ENCODE measurements at regions not wholly inside any gene's neighbourhood (a gene's known extent, or its start where the extent isn't known, plus 50 kb on each side); places are given as distances from the start of the nearest gene placed in this dataset.

DNA sequence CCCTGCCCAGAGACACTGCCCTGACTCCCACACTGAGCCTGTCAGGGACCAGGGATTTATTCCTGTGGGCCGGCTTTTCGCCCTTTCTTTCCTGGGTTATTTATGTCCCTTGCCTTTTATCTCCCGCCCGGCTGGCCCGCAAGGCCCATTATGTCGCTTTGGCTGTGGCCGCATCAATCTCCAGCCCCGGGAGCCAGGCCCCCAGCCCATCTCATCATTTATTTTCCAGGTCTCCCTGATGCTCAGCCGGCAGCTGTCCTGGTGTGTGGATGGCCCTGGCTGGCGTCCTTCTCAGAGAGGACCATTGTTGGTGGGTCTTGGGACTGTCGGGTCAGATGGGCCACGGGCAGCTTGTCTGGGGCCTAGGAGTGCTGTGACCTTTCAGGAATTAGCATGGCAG is 82.3 kb downstream of the FAM241B start:
- Mint-ChIP-seq H3K4me3 (ENCODE audit: unreplicated experiment) (no peak overlapping the region), H3K36me3 (ENCODE audit: low read depth) (no peaks in the 10 kb centered on the region), H3K4me1 (ENCODE audit: low read depth) (peaks cover 35% of the 10 kb centered on the region), H3K9me3 (ENCODE audit: low read depth) (no peaks in the 10 kb centered on the region), H3K27me3 (ENCODE audit: low read depth) (no peaks in the 10 kb centered on the region), H3K27ac (ENCODE audit: unreplicated experiment) (no peak overlapping the region)
- no peak for TF ChIP-seq CTCF (IDR thresholded peaks at IDR 0.05)
- DNase-seq (ENCODE audit: low spot score) = no peak

DNA sequence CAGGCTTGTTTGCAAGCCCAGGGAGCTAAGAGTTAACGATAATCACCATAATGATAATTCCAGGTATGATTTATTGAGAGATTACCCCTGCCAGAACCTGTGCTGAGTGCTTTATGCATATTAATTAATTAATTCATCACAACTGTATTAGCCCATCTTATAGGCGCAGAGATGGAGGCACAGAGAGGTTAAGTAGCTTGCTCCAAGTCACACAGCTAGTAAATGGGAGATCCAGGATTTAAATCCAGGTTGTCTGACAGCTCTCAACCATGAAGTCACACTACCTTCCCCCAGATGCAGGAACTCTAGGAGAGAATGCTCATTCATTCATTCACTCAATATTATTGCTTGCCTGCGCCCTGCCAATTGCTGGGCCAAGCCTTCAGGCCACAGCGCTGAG is 84.5 kb downstream of the FAM241B start:
- Mint-ChIP-seq H3K36me3 (ENCODE audit: low read depth) (no peaks in the 10 kb centered on the region), H3K27me3 (ENCODE audit: low read depth) (no peaks in the 10 kb centered on the region), H3K9me3 (ENCODE audit: low read depth) (peaks cover 6% of the 10 kb centered on the region), H3K4me1 (ENCODE audit: low read depth) (peaks cover 31% of the 10 kb centered on the region), H3K4me3 (ENCODE audit: unreplicated experiment) (no peak overlapping the region), H3K27ac (ENCODE audit: unreplicated experiment) (peak overlapping the region; percentile 94)
- TF ChIP-seq CTCF (IDR thresholded peaks at IDR 0.05) = no peak
- DNase-seq (ENCODE audit: low spot score) = no peak

DNA sequence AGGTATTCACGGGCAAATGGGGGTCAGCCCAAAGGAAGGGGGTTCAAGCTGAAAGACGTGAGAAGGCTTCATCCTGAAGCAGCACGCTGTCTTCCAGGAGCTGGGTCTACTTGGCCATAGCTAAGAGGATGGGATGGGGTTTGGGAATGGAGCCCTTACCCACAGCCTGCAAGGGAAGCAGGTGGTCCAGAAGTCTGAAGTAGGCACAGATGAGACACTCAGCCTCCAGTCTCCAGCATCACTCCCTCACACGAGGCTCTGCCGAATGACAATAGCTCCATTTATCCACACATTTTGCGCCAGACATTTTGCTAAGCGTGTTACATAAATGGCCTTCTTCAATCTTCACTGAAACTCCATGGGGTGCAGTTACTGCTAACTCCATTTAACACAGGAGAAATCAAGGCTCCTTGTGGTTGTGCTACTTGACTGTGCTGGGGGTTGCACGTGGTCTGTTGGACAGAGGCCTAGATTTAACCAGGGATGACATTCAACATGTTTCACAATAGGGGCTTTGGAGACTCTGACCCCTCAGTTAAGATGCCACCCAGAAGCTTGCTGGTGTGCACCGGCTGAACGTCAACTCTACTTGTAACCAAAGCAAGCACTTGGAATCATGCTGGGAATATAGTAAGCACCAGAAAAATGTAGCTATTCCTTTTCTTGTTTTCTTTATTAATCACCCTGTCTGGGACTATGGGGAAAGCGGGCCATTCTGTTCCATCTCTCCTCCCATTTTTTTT is 85.3 kb downstream of the FAM241B start:
- no peaks in the 10 kb centered on the region for H3K27me3 Mint-ChIP-seq (ENCODE audit: low read depth)
- H3K36me3 Mint-ChIP-seq (ENCODE audit: low read depth) = peaks cover 4% of the 10 kb centered on the region
- H3K4me1 Mint-ChIP-seq (ENCODE audit: low read depth) = peaks cover 26% of the 10 kb centered on the region
- TF ChIP-seq CTCF (IDR thresholded peaks at IDR 0.05) = no peak
- H3K27ac Mint-ChIP-seq (ENCODE audit: unreplicated experiment) = peak overlapping the region; percentile 94
- no peak overlapping the region for H3K4me3 Mint-ChIP-seq (ENCODE audit: unreplicated experiment)
- H3K9me3 Mint-ChIP-seq (ENCODE audit: low read depth) = peaks cover 12% of the 10 kb centered on the region
- DNase-seq (ENCODE audit: low spot score) = no peak

DNA sequence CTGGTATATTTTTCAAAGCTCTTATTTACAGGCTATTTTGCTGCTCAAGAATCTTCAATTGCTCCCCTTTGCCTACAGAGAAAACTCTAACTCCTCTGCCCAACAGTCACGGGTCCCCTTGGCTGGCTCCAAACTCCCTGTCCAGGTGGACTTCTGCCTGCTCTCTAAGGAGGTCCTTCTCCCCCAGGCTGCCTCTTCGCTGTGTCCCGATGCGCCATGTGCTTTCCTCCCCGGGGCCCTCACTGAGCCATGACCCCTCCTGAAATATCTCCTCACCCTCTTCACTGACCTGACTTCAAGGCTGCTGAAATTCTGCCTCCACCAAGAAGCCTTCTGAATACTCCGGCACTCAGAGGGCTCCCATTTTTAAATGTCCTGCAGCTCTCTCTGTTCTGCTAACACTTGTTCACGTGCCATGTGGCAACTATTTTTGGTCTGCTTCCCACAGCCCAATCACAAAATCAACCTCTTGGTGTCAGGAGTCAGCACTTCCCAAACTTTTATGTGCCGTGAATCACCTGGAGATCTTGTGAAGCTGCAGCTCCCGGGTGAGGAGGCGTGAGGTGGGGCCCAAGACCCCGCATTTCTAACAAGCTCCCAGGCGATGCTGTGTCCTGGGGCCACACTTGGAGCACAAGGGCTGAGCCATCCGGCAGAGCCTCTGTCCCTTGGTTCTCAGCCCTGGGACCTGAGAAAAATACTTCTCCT is 85.7 kb upstream of the COL13A1 start:
- TF ChIP-seq CTCF (IDR thresholded peaks at IDR 0.05) = no peak
- Mint-ChIP-seq H3K36me3 (ENCODE audit: low read depth) (peaks cover 4% of the 10 kb centered on the region), H3K27me3 (ENCODE audit: low read depth) (no peaks in the 10 kb centered on the region), H3K27ac (ENCODE audit: unreplicated experiment) (peak overlapping the region; percentile 94), H3K9me3 (ENCODE audit: low read depth) (peaks cover 12% of the 10 kb centered on the region), H3K4me1 (ENCODE audit: low read depth) (peaks cover 26% of the 10 kb centered on the region), H3K4me3 (ENCODE audit: unreplicated experiment) (peak overlapping the region; percentile 8)
- no peak for DNase-seq (ENCODE audit: low spot score)

- H3K27me3 Mint-ChIP-seq (ENCODE audit: low read depth) = no peaks in the 10 kb centered on the region
- H3K27ac Mint-ChIP-seq (ENCODE audit: unreplicated experiment) = peak overlapping the region; percentile 94
- peaks cover 9% of the 10 kb centered on the region for H3K36me3 Mint-ChIP-seq (ENCODE audit: low read depth)
- H3K4me1 Mint-ChIP-seq (ENCODE audit: low read depth) = peaks cover 33% of the 10 kb centered on the region
- peaks cover 16% of the 10 kb centered on the region for H3K9me3 Mint-ChIP-seq (ENCODE audit: low read depth)
- peak; percentile 93 for TF ChIP-seq CTCF (IDR thresholded peaks at IDR 0.05)
- no peak overlapping the region for H3K4me3 Mint-ChIP-seq (ENCODE audit: unreplicated experiment)
- DNase-seq (ENCODE audit: low spot score) = no peak
These were observed 84.8 kb upstream of the COL13A1 start for GRCh38 chr10:69716711-69717560.

Data from chondrocyte (in vitro differentiated cells).